NOMO-1 (cell line): ENCODE measurements at regions not wholly inside any gene's neighbourhood (a gene's known extent, or its start where the extent isn't known, plus 50 kb on each side); places are given as distances from the start of the nearest gene placed in this dataset.

Experiments used
- DNase-seq, 2 experiments: peaks; one replicate each; lab custom pipeline; 2025; ENCODE audit not compliant: unreplicated experiment in 2 of 2; lab: John Stamatoyannopoulos, UW

DNA sequence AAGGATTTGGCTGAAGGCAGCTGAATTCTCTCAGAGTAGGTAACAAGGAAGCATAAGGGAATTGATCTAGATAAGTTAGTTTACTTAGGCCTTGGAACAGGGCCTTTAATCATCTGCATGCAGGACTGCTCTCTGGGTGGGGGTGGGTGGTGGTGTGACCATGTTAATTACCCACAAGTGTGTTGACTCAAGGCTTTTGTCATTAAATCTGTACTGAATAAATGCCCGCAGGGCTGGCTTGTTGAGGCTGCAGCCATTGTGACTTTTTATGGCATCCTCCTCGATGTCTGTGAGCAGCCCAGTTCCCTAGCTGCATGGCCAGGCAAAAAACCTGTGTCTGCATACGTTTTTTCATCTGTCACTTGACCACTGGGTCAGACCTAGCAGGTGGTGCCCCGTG is 63.5 kb upstream of the ASCC3 start:
- DNase-seq, result no peak

- no peak for DNase-seq
Measured at GRCh38 chr6:100946021-100946540, 65.0 kb upstream of the ASCC3 start.

DNA sequence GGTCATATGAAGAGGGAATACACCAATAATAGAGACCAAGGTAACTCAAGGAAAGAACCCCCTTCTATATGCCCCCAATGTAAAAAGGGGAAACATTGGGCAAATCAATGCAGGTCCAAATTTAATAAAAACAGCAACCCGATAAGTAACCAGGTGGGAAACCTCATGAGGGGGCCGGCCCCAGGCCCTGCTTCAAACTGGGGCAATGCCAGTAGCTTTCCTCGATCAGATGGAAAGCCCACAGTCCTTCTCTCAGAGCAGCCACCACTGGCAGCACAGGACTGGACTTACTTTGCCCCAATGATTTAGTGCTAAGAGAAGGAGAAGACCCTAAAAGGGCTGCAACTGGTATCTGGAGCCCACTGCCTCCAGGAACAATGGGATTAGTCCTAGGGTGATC is 65.6 kb upstream of the ASCC3 start:
- no peak for DNase-seq

DNA sequence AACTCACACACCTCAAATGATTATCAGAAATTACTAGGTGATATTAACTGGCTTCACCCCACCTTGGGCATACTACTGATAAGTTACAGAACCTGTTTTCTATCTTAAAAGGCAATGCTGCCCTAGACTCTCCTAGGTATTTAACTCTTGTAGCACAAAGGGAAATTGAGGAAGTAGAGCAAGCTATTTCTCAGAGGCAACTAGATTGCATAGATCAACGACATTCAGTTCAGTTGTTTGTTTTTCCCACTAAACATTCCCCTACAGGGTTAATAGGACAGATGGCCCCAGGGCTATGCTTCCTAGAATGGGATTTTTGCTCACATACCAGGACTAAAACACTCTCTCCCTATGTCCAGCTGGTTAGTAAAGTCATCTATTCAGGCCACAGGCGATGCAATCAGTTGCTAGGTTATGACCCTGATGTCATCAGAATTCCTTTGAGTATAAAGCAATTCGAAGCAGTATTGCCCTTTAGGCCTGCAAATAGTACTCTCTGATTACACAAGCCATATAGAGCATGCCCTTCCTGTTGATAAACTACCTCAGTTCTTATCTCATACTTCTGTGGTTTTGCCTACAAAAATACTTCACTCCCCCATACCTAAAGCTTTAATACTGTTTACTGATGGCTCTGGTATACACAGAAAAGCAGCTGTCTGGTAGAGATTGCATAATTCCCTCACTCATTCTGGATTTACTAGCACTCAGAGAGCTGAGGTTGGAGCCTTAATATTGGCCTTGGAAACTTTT is 67.4 kb upstream of the ASCC3 start:
- no peak for DNase-seq

DNA sequence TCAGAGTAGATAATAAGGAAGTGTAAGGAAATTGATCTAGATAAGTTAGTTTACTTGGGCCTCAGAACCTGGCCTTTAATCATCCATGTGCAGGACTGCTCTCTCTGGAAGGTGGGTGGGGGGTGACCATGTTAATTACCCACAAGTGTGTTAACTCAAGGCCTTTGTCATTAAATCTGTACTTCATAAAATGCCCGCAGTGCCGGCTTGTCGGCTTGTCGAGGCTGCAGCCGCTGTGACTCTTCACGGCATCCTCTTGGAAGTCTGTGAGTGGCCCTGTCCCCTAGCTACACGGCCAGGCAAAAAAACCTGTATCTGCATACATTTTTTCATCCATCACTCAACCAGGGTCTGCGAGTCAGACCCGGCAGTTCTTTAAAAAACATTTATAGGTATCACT is 70.9 kb upstream of the ASCC3 start:
- no peak for DNase-seq

DNA sequence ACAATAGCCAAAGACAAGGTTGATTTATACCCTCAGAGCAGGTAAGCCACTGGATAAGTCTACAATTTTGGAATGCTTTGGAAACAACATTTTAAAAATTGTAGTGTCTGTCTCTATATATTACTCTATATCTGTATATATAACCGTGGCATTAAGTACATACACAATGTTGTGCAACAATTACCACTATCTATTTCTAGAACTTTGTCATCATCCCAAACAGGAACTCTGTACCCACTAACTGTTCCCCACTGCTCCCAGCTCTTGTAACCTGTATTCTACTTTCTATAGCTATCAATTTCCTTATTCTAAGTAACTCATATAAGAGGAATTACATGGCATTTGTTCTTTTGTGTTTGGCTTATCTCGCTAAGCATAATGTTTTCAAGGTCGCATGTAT is 78.2 kb upstream of the ASCC3 start:
- DNase-seq, result peak in 1 of 2 experiments; percentile 45

GRCh38 chr6:100962466-100962865 is 81.3 kb upstream of the ASCC3 start:
- no peak for DNase-seq

DNA sequence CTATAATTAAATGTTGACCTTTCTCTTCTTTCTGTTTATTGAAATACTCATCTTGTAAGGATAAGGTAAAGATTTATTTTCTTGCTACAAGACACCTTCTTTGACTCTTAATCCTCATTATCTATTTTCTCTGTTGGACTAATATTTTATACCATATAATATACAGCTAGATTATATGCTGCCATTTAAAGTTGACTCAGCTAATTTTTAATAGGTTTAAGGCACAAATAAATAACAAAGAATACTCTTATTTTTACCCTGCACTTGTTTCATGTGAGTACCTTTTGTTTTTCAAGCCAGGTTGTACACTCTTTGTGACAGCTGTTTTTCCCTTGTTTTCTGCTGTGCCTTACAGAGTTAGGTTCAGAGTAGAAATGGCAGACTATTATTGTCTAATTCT is 83.9 kb upstream of the ASCC3 start:
- DNase-seq, result no peak

GRCh38 chr6:100968949-100969348 is 87.8 kb upstream of the ASCC3 start:
- no peak for DNase-seq

GRCh38 chr6:100979267-100979666 is 98.1 kb upstream of the ASCC3 start:
- no peak for DNase-seq

GRCh38 chr6:100980949-100981348 is 99.8 kb upstream of the ASCC3 start:
- DNase-seq, result no peak

DNA sequence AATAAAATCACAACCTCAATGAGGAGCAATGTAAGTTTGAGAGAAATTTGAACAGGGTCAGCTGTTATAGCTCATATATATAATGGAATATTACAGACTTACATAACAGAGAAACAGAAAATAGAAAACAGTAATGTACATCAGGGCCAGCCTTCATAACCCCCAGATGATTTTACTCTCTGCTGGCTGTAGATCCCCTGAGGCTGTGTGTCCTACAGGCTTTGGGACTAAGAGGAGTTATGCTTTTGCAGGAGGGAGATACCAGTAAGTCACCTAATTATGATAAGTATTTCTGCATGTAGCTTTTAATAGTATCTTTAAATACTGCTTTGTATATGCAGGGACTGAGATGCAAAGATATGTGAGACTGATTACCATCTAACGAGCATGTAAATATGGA is 105.8 kb upstream of the ASCC3 start:
- no peak for DNase-seq

DNA sequence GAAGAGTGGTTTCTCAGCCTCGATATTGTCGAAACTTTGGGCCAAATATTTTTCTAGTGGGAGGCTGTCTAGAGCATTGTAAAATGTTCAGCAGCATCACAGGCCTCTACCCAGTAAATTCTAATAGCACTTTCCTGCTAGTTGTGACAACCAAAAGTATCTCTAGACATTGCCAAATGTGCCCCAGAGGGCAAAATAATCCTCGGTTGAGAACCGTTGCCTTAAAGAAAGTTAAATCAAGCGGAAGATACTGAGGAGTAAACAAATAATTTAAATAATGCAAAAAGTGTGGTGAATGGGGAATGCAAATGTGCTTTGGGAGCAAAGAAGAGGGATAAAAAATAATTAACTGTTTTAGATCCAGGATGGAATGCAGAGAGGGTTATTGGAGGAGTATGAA is 106.4 kb upstream of the ASCC3 start:
- no peak for DNase-seq

DNA sequence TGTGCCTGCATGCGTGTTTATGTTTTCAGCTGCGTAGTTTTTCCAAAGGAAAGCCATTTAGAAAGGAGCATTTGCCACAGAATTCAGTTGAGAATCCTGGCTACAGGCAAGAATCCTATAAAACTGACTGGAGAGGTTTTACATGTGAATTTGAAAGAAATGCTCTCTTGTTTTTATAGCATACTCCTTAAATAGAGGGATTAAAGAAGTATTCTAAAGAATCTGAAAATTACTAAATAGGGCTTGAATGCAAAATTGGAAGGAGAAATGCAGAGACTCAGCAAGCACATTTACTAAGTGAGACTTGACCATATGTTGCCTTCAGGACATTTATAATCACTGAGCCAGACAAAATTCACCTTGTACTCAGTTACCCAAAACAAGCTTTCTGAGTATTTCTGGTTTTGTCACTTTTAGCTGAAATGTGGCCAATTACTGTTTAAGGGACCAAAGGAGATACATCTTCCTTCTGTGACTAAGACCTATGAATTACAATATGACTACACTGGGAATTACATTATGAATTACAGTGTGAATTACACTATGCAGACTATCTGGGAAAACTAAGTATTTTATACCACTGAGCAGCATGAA is 107.4 kb upstream of the ASCC3 start:
- no peak for DNase-seq

GRCh38 chr6:100990070-100990469 is 108.9 kb upstream of the ASCC3 start:
- no peak for DNase-seq

GRCh38 chr6:100996409-100996808 is 115.3 kb upstream of the ASCC3 start:
- no peak for DNase-seq

GRCh38 chr6:100998111-100998510 is 117.0 kb upstream of the ASCC3 start:
- DNase-seq, result no peak

DNA sequence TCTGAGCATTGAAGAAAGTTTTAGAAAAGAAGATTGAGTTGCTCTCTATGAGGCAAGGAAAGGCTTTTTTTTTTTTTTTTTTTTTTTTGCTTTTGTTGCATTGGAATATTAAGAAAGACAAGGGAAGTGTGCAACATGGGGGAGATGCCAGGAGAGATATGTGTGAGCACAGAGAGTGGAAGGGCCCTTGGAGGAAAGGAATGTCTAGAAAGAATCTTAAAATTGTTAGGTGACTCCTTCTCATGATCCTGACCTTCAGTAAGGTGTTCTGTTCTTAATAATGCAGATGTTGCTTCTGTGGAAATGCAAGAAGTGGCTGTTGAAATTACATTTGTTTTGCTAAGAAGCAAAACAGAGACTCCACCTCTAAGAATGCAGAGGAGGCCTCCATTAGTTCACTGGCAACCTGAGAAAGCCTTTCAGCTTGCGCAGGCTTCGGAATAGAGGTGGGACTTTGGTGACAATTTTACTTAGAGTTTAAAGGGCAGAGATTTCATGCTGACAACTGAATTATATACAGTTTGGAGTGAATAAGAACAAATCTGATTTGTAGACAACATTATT is 118.0 kb upstream of the ASCC3 start:
- no peak for DNase-seq

- peak in 1 of 2 experiments; percentile 39 for DNase-seq
Measured at GRCh38 chr6:101000341-101000740, 119.2 kb upstream of the ASCC3 start.

GRCh38 chr6:101001012-101001411 is 119.9 kb upstream of the ASCC3 start:
- peak in 1 of 2 experiments; percentile 64 for DNase-seq

DNA sequence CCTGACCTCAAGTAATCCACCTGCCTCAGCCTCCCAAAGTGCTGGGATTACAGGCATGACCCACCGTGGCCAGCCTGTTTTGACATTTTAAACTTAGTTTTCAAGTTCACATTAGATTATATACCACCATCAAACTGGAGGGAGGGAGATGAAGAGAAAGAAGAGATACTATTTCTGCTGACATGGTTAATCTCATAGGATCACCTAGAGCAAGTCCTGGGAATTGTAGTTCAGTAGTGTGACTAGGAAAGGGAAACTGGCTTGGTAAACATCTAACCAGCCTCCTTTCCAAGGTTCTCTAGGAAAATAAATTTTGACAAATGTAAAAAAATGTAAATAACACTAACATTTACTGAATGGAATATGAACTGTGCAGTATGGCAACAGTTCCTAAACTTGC is 120.5 kb upstream of the ASCC3 start:
- no peak for DNase-seq

- DNase-seq, result no peak
Measured at GRCh38 chr6:101003075-101003474, 121.9 kb upstream of the ASCC3 start.
